GM08714 (cell line): ENCODE measurements at regions not wholly inside any gene's neighbourhood (a gene's known extent, or its start where the extent isn't known, plus 50 kb on each side); places are given as distances from the start of the nearest gene placed in this dataset.

Source experiments
- H3K4me3 ChIP-seq: fragments of 200-500 bp; sonication (Bioruptor generic); 2 replicates; pipeline ENCODE4 v1.5.1; 2014; ENCODE audit warnings: mild to moderate bottlenecking, low read length, inconsistent platforms
- ZNF274 ChIP-seq: IDR thresholded peaks from 2 replicates; pipeline ENCODE4 v1.6.1; 2012; ENCODE audit warnings: mild to moderate bottlenecking, low read depth, low read length

DNA sequence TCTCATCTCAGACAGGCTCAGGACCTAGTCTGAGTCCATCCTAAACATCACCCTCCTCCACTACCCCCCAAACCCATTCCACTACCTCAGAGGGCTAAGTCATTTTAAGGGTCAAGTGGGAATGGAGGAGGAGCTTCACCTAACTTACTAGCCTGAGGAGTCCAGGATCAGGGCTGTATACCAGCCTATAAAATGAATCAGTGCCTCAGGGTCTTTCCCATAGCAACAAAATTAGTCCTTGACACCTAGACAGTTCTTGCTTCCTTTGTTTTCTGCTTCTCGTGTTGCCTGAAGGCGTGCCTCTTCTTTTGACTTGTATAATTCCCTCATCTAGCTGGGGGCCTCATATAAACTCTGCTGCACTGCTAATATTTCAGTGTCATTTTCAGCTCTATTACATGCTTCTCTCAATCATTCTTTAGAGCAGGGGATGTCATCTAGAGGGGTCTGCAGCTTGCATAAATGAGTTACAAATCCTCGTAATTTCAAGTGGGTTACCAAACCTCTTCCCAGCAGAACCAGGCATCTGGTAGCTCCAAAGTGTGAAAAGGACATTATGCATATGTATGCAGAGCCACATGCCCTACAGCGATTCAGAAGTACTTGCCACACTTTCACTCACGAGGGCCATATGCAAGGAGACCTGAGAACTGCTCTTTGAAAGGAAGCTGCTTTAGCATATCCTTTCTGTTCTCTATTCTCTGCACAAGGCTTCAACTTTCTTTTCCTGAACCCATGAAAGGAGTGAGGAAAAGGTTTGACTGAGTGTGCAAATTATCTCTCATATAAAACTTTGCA, 311.7 kb upstream of the SEMA6D start:
- TF ChIP-seq ZNF274: no peak
- H3K4me3 ChIP-seq: no peak overlapping the region

GRCh38 chr15:47407692-47408091, 309.6 kb upstream of the SEMA6D start:
- no peak overlapping the region for H3K4me3 ChIP-seq
- TF ChIP-seq ZNF274: no peak

DNA sequence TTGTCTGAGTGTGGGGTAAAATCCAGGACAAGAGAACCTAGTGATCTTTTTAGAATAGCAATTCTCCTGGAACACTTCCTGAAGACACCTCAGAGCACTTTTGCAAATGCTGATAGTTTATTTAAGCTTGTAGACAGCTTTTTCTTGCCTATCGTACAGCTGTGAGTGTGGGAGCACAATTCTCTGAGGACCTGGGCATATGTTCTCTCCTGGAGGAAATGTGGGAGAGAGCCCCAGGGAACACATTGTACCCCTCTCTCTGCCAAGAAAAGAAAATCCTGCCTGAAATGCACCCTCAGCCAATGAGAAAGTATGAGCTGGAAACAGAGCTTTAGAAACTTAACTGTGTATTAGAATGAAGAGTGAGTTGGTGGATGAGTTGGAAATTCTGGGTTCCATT, 308.3 kb upstream of the SEMA6D start:
- no peak overlapping the region for H3K4me3 ChIP-seq
- TF ChIP-seq ZNF274: no peak

DNA sequence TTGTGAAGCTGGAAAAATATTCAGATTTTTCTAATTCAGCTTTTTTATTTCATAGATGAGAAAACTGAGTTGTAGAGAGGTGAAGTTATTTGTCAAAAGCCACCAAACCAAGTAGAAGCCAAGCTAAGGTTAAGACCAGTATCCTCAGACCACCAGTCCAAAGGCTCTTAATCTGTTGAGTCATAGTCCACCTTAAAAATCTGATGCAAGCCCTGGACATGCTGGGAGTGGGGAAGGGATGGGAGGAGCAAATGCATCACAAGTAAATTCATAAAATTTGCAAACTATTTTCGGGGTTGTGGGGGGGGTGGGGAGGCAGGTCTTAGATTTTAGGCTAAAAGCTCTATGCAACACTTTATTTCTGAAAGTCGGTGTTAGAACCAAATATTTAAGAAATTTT, 307.7 kb upstream of the SEMA6D start:
- H3K4me3 ChIP-seq: no peak overlapping the region
- no peak for TF ChIP-seq ZNF274

- TF ChIP-seq ZNF274: no peak
- H3K4me3 ChIP-seq: no peak overlapping the region
These were observed 307.1 kb upstream of the SEMA6D start for GRCh38 chr15:47410247-47410646.

DNA sequence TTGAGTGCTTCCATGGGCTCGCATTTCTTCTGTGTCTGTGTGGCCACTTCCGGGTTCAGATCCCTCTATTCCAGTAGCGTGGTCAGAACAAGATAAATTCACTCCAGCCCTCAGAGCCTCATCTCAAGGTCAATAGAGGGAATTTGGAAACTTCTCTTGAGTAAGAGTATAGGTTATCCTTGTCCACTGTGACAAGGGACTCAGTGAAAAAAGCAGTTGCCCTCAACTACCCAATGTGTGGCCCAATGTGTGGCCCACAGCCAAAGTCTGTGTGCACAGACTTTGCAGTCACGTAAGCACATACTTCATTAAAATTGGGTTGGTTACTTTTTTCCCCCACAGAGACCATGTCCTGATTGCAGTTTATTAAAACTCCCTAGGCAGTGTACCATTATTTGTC, 305.6 kb upstream of the SEMA6D start:
- no peak for TF ChIP-seq ZNF274
- H3K4me3 ChIP-seq: no peak overlapping the region

DNA sequence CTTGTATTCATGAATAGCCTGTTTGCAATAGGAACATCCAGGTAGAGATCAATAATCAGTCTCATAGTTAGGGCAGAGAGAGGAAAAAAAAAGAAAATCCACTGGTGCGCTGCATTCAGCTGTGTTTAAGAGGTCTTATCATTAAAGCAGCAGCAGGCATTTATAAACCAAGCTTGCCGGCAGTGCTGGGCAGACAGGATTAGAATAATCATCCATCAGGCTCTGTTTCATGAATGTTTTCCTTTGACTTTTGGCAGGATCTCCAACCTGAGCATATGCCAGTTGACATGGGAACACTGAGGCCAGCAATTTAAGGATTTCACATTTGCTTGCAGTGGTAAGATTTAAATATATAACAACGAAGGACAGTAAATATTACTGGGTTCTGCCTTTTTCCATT, 305.2 kb upstream of the SEMA6D start:
- no peak overlapping the region for H3K4me3 ChIP-seq
- TF ChIP-seq ZNF274: no peak

DNA sequence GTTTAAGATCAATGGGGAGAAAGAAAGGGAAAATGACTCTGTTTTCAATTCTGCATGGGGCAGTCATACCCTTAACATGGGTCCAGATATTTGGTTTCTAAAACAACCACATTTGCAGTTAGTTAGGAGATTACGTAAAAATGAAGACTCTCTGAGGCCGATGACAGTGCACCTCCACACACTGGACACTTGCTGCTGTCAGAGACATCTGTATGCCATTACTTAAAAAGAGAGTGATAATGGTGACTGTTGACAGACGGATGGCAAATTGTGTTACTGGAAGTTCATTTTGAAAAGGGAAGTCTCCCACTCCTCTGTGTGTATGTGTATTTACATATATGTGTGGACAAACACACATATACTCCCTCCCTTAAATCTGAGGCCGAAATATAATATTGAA, 304.5 kb upstream of the SEMA6D start:
- no peak for TF ChIP-seq ZNF274
- no peak overlapping the region for H3K4me3 ChIP-seq

GRCh38 chr15:47414207-47414606, 303.1 kb upstream of the SEMA6D start:
- TF ChIP-seq ZNF274: no peak

DNA sequence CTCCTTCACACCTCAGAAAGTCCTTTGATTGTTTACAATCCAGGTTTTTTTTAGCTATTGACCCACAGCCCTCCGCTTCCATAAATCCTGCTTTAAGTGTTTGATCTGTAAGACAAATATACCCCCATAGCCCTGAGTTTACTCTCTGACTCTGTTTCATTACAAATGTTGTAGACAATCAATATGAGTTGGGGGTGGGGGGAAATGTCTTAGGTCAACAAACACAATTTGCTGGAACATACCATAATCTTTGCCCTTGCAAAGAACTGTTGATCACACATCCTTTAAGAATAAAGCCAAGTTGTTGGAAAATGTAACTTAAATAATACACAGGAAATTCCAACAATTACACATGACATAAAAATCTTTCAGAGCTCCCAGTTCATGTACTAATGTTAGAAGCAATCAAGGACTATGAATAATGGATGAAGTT, 301.8 kb upstream of the SEMA6D start:
- H3K4me3 ChIP-seq: no peak overlapping the region
- no peak for TF ChIP-seq ZNF274

More at GRCh38 chr15:47414207-47414606, 303.1 kb upstream of the SEMA6D start:
- no peak overlapping the region for H3K4me3 ChIP-seq

- no peak overlapping the region for H3K4me3 ChIP-seq
- TF ChIP-seq ZNF274: no peak
These were observed 294.2 kb upstream of the SEMA6D start for GRCh38 chr15:47422881-47423665.

GRCh38 chr15:47427463-47427862, 289.8 kb upstream of the SEMA6D start:
- H3K4me3 ChIP-seq: no peak overlapping the region

GRCh38 chr15:47429376-47429775, 287.9 kb upstream of the SEMA6D start:
- no peak for TF ChIP-seq ZNF274
- H3K4me3 ChIP-seq: no peak overlapping the region

More at GRCh38 chr15:47427463-47427862, 289.8 kb upstream of the SEMA6D start:
- no peak for TF ChIP-seq ZNF274

GRCh38 chr15:47431501-47431900, 285.8 kb upstream of the SEMA6D start:
- TF ChIP-seq ZNF274: no peak
- H3K4me3 ChIP-seq: no peak overlapping the region

- H3K4me3 ChIP-seq: no peak overlapping the region
- TF ChIP-seq ZNF274: no peak
These were observed 284.5 kb upstream of the SEMA6D start for GRCh38 chr15:47432826-47433225.
